GM12875 (cell line): ENCODE measurements at regions not wholly inside any gene's neighbourhood (a gene's known extent, or its start where the extent isn't known, plus 50 kb on each side); places are given as distances from the start of the nearest gene placed in this dataset.
A peak's percentile ranks its signal among the peaks of the same experiment; 100 is the strongest.

Source experiments
- H3K4me3 ChIP-seq: one replicate; pipeline ENCODE4 v1.5.1; 2011; ENCODE audit warnings: low read depth, low read length, control low read depth
- CTCF ChIP-seq: IDR thresholded peaks from 2 replicates; pipeline ENCODE4 v1.5.1; 2011; ENCODE audit warnings: low read depth, mild to moderate bottlenecking, control low read depth, inconsistent platforms, low read length, moderate library complexity, borderline replicate concordance; ENCODE audit not compliant: insufficient read depth

GRCh38 chr2:8307606-8308180, 374.2 kb upstream of the ID2 start:
- TF ChIP-seq CTCF = no peak
- H3K4me3 ChIP-seq = no peak overlapping the region

- no peak overlapping the region for H3K4me3 ChIP-seq
- TF ChIP-seq CTCF = no peak
Observed at GRCh38 chr2:8309131-8309530, 372.7 kb upstream of the ID2 start.

GRCh38 chr2:8310557-8311455, 371.1 kb upstream of the ID2 start:
- H3K4me3 ChIP-seq = peak overlapping the region; percentile 11
- no peak for TF ChIP-seq CTCF

- no peak overlapping the region for H3K4me3 ChIP-seq
- TF ChIP-seq CTCF = no peak
Observed at GRCh38 chr2:8312221-8312620, 369.6 kb upstream of the ID2 start.

GRCh38 chr2:8312861-8313830, 368.7 kb upstream of the ID2 start:
- no peak for TF ChIP-seq CTCF
- no peak overlapping the region for H3K4me3 ChIP-seq

- no peak overlapping the region for H3K4me3 ChIP-seq
- no peak for TF ChIP-seq CTCF
Observed at GRCh38 chr2:8314063-8314462, 367.8 kb upstream of the ID2 start.
